Pulmonary artery endothelial cell (primary cell): ENCODE measurements at regions not wholly inside any gene's neighbourhood (a gene's known extent, or its start where the extent isn't known, plus 50 kb on each side); places are given as distances from the start of the nearest gene placed in this dataset.

Source experiments
- DNase-seq: peaks from one replicate; pipeline ENCODE4 v3.0.0-alpha.2; 2011; ENCODE audit warnings: low read depth, low spot score

GRCh38 chr4:35709080-35709479 lies 535.2 kb downstream of the ARAP2 start:
- no peak for DNase-seq

- DNase-seq = no peak
Measured at GRCh38 chr4:35710343-35710742, 534.0 kb downstream of the ARAP2 start.

- DNase-seq = no peak
Measured at GRCh38 chr4:35711127-35711526, 533.2 kb downstream of the ARAP2 start.

GRCh38 chr4:35723973-35724372 lies 520.3 kb downstream of the ARAP2 start:
- no peak for DNase-seq

- DNase-seq = no peak
Measured at GRCh38 chr4:35725131-35725530, 519.2 kb downstream of the ARAP2 start.

GRCh38 chr4:35730414-35730813 lies 513.9 kb downstream of the ARAP2 start:
- no peak for DNase-seq

- no peak for DNase-seq
Measured at GRCh38 chr4:35734381-35735098, 509.8 kb downstream of the ARAP2 start.

- no peak for DNase-seq
Measured at GRCh38 chr4:35739308-35739707, 505.0 kb downstream of the ARAP2 start.

- no peak for DNase-seq
Measured at GRCh38 chr4:35754047-35754446, 490.3 kb downstream of the ARAP2 start.

- no peak for DNase-seq
Measured at GRCh38 chr4:35757836-35758235, 486.5 kb downstream of the ARAP2 start.

GRCh38 chr4:35760807-35761206 lies 483.5 kb downstream of the ARAP2 start:
- no peak for DNase-seq

- no peak for DNase-seq
Measured at GRCh38 chr4:35771571-35771970, 472.7 kb downstream of the ARAP2 start.

- no peak for DNase-seq
Measured at GRCh38 chr4:35772291-35772690, 472.0 kb downstream of the ARAP2 start.

GRCh38 chr4:35789899-35790574 lies 454.3 kb downstream of the ARAP2 start:
- DNase-seq = no peak

- no peak for DNase-seq
Measured at GRCh38 chr4:35793045-35793722, 451.1 kb downstream of the ARAP2 start.

- no peak for DNase-seq
Measured at GRCh38 chr4:35793766-35794165, 450.5 kb downstream of the ARAP2 start.

- no peak for DNase-seq
Measured at GRCh38 chr4:35800669-35801068, 443.6 kb downstream of the ARAP2 start.

GRCh38 chr4:35802644-35803043 lies 441.7 kb downstream of the ARAP2 start:
- no peak for DNase-seq

- DNase-seq = no peak
Measured at GRCh38 chr4:35818520-35818919, 425.8 kb downstream of the ARAP2 start.

GRCh38 chr4:35820003-35820402 lies 424.3 kb downstream of the ARAP2 start:
- no peak for DNase-seq

GRCh38 chr4:35824231-35824630 lies 420.1 kb downstream of the ARAP2 start:
- no peak for DNase-seq

- no peak for DNase-seq
Measured at GRCh38 chr4:35835893-35836292, 408.4 kb downstream of the ARAP2 start.

GRCh38 chr4:35836596-35836995 lies 407.7 kb downstream of the ARAP2 start:
- DNase-seq = no peak
